ENCODE measurements at regions not wholly inside any gene's neighbourhood (a gene's known extent, or its start where the extent isn't known, plus 50 kb on each side); places are given as distances from the start of the nearest gene placed in this dataset.
"Not testable (repeated sequence)": the region's sequence is repeated elsewhere in the genome, so short reads cannot be mapped to it uniquely, and the experiment has no call there.

- H3K36me3 Mint-ChIP-seq: no peaks in the 10 kb centered on the region
- no peaks in the 10 kb centered on the region for H3K9me3 Mint-ChIP-seq
- no peak overlapping the region for H3K27ac Mint-ChIP-seq
- H3K4me1 Mint-ChIP-seq: no peaks in the 10 kb centered on the region
- no peaks in the 10 kb centered on the region for H3K27me3 Mint-ChIP-seq
- no peak overlapping the region for H3K4me3 Mint-ChIP-seq
These were observed 89.1 kb upstream of the SLC25A33 start for GRCh38 chr1:9449976-9450696.

GRCh38 chr1:9451081-9451480 is 88.2 kb upstream of the SLC25A33 start:
- Mint-ChIP-seq H3K36me3 (no peaks in the 10 kb centered on the region), H3K27me3 (no peaks in the 10 kb centered on the region), H3K27ac (no peak overlapping the region), H3K4me1 (no peaks in the 10 kb centered on the region), H3K4me3 (no peak overlapping the region), H3K9me3 (no peaks in the 10 kb centered on the region)

- H3K9me3 Mint-ChIP-seq: no peaks in the 10 kb centered on the region
- no peak overlapping the region for H3K4me3 Mint-ChIP-seq
These were observed 86.6 kb upstream of the SLC25A33 start for GRCh38 chr1:9452516-9453140.

GRCh38 chr1:9453375-9453774 is 85.9 kb upstream of the SLC25A33 start:
- no peak overlapping the region for H3K27ac Mint-ChIP-seq
- no peaks in the 10 kb centered on the region for H3K36me3 Mint-ChIP-seq
- no peaks in the 10 kb centered on the region for H3K9me3 Mint-ChIP-seq
- no peaks in the 10 kb centered on the region for H3K4me1 Mint-ChIP-seq
- H3K27me3 Mint-ChIP-seq: no peaks in the 10 kb centered on the region
- no peak overlapping the region for H3K4me3 Mint-ChIP-seq

More at GRCh38 chr1:9452516-9453140, 86.6 kb upstream of the SLC25A33 start:
- no peak overlapping the region for H3K27ac Mint-ChIP-seq
- H3K27me3 Mint-ChIP-seq: no peaks in the 10 kb centered on the region
- no peaks in the 10 kb centered on the region for H3K4me1 Mint-ChIP-seq
- H3K36me3 Mint-ChIP-seq: no peaks in the 10 kb centered on the region

- no peaks in the 10 kb centered on the region for H3K27me3 Mint-ChIP-seq
- H3K9me3 Mint-ChIP-seq: no peaks in the 10 kb centered on the region
- no peak overlapping the region for H3K4me3 Mint-ChIP-seq
- H3K36me3 Mint-ChIP-seq: no peaks in the 10 kb centered on the region
- no peak overlapping the region for H3K27ac Mint-ChIP-seq
- no peaks in the 10 kb centered on the region for H3K4me1 Mint-ChIP-seq
These were observed 85.4 kb upstream of the SLC25A33 start for GRCh38 chr1:9453779-9454418.

GRCh38 chr1:9454494-9455066 is 84.7 kb upstream of the SLC25A33 start:
- Mint-ChIP-seq H3K4me3 (no peak overlapping the region), H3K27me3 (no peaks in the 10 kb centered on the region), H3K9me3 (no peaks in the 10 kb centered on the region), H3K27ac (no peak overlapping the region), H3K4me1 (no peaks in the 10 kb centered on the region), H3K36me3 (no peaks in the 10 kb centered on the region)

- no peaks in the 10 kb centered on the region for H3K36me3 Mint-ChIP-seq
- no peak overlapping the region for H3K4me3 Mint-ChIP-seq
- no peaks in the 10 kb centered on the region for H3K4me1 Mint-ChIP-seq
- H3K27ac Mint-ChIP-seq: no peak overlapping the region
- H3K27me3 Mint-ChIP-seq: no peaks in the 10 kb centered on the region
- no peaks in the 10 kb centered on the region for H3K9me3 Mint-ChIP-seq
These were observed 83.6 kb upstream of the SLC25A33 start for GRCh38 chr1:9455487-9456234.

- H3K4me1 Mint-ChIP-seq: no peaks in the 10 kb centered on the region
- H3K36me3 Mint-ChIP-seq: no peaks in the 10 kb centered on the region
- no peak overlapping the region for H3K4me3 Mint-ChIP-seq
- no peaks in the 10 kb centered on the region for H3K27me3 Mint-ChIP-seq
- H3K9me3 Mint-ChIP-seq: no peaks in the 10 kb centered on the region
- H3K27ac Mint-ChIP-seq: no peak overlapping the region
These were observed 82.4 kb upstream of the SLC25A33 start for GRCh38 chr1:9456833-9457232.

GRCh38 chr1:9459816-9460407 is 79.4 kb upstream of the SLC25A33 start:
- H3K27ac Mint-ChIP-seq: no peak overlapping the region
- H3K27me3 Mint-ChIP-seq: no peaks in the 10 kb centered on the region
- H3K36me3 Mint-ChIP-seq: no peaks in the 10 kb centered on the region
- H3K4me1 Mint-ChIP-seq: no peaks in the 10 kb centered on the region
- H3K9me3 Mint-ChIP-seq: no peaks in the 10 kb centered on the region
- no peak overlapping the region for H3K4me3 Mint-ChIP-seq

- Mint-ChIP-seq H3K36me3 (no peaks in the 10 kb centered on the region), H3K9me3 (no peaks in the 10 kb centered on the region), H3K27me3 (peaks cover 1% of the 10 kb centered on the region), H3K4me3 (no peak overlapping the region), H3K27ac (no peak overlapping the region), H3K4me1 (no peaks in the 10 kb centered on the region)
These were observed 73.6 kb upstream of the SLC25A33 start for GRCh38 chr1:9465640-9466039.

GRCh38 chr1:9466780-9467758 is 72.2 kb upstream of the SLC25A33 start:
- no peak overlapping the region for H3K27ac Mint-ChIP-seq
- no peaks in the 10 kb centered on the region for H3K4me1 Mint-ChIP-seq
- H3K4me3 Mint-ChIP-seq: no peak overlapping the region
- no peaks in the 10 kb centered on the region for H3K9me3 Mint-ChIP-seq
- H3K27me3 Mint-ChIP-seq: peaks cover 1% of the 10 kb centered on the region
- H3K36me3 Mint-ChIP-seq: no peaks in the 10 kb centered on the region

GRCh38 chr1:9469882-9470281 is 69.4 kb upstream of the SLC25A33 start:
- not testable (repeated sequence) for H3K4me1 Mint-ChIP-seq, H3K27me3 Mint-ChIP-seq, H3K9me3 Mint-ChIP-seq, H3K36me3 Mint-ChIP-seq, H3K4me3 Mint-ChIP-seq, H3K27ac Mint-ChIP-seq

- H3K27me3 Mint-ChIP-seq: peaks cover 1% of the 10 kb centered on the region
- H3K9me3 Mint-ChIP-seq: no peaks in the 10 kb centered on the region
- H3K27ac Mint-ChIP-seq: no peak overlapping the region
- no peak overlapping the region for H3K4me3 Mint-ChIP-seq
- H3K36me3 Mint-ChIP-seq: no peaks in the 10 kb centered on the region
- no peaks in the 10 kb centered on the region for H3K4me1 Mint-ChIP-seq
These were observed 67.6 kb upstream of the SLC25A33 start for GRCh38 chr1:9471679-9472078.

GRCh38 chr1:9472386-9473031 is 66.8 kb upstream of the SLC25A33 start:
- no peaks in the 10 kb centered on the region for H3K9me3 Mint-ChIP-seq
- H3K27me3 Mint-ChIP-seq: peaks cover 1% of the 10 kb centered on the region
- no peak overlapping the region for H3K4me3 Mint-ChIP-seq
- no peaks in the 10 kb centered on the region for H3K4me1 Mint-ChIP-seq
- H3K36me3 Mint-ChIP-seq: no peaks in the 10 kb centered on the region
- H3K27ac Mint-ChIP-seq: no peak overlapping the region
